HG02798 (cell line): ENCODE measurements at regions not wholly inside any gene's neighbourhood (a gene's known extent, or its start where the extent isn't known, plus 50 kb on each side); places are given as distances from the start of the nearest gene placed in this dataset.

ENCODE experiments used
- ATAC-seq: cut with Tn5 transposase; IDR thresholded peaks from one replicate; pipeline ENCODE4 v1.9.1; 2021; ENCODE audit warnings: mild to moderate bottlenecking; ENCODE audit not compliant: unreplicated experiment, poor library complexity

- no peak for ATAC-seq
Measured at GRCh38 chr1:98340511-98340910, 321.0 kb upstream of the SNX7 start.

- ATAC-seq: no peak
Measured at GRCh38 chr1:98336472-98337083, 324.9 kb upstream of the SNX7 start.

GRCh38 chr1:98333936-98334335, 327.6 kb upstream of the SNX7 start:
- no peak for ATAC-seq

GRCh38 chr1:98333406-98333805, 328.1 kb upstream of the SNX7 start:
- no peak for ATAC-seq

- ATAC-seq: no peak
Measured at GRCh38 chr1:98331718-98332311, 329.7 kb upstream of the SNX7 start.

- no peak for ATAC-seq
Measured at GRCh38 chr1:98331243-98331642, 330.3 kb upstream of the SNX7 start.

- no peak for ATAC-seq
Measured at GRCh38 chr1:98330224-98330623, 331.3 kb upstream of the SNX7 start.

GRCh38 chr1:98328855-98329254, 332.7 kb upstream of the SNX7 start:
- ATAC-seq: no peak

GRCh38 chr1:98327220-98327861, 334.2 kb upstream of the SNX7 start:
- ATAC-seq: no peak

- no peak for ATAC-seq
Measured at GRCh38 chr1:98325646-98326440, 335.7 kb upstream of the SNX7 start.

GRCh38 chr1:98323906-98324358, 337.6 kb upstream of the SNX7 start:
- ATAC-seq: no peak

- ATAC-seq: no peak
Measured at GRCh38 chr1:98323388-98323787, 338.1 kb upstream of the SNX7 start.

- no peak for ATAC-seq
Measured at GRCh38 chr1:98322966-98323365, 338.6 kb upstream of the SNX7 start.

- ATAC-seq: no peak
Measured at GRCh38 chr1:98322086-98322485, 339.4 kb upstream of the SNX7 start.

- ATAC-seq: no peak
Measured at GRCh38 chr1:98321191-98321590, 340.3 kb upstream of the SNX7 start.

- no peak for ATAC-seq
Measured at GRCh38 chr1:98316286-98316905, 345.1 kb upstream of the SNX7 start.

- no peak for ATAC-seq
Measured at GRCh38 chr1:98315309-98315708, 346.2 kb upstream of the SNX7 start.

- ATAC-seq: no peak
Measured at GRCh38 chr1:98314601-98315000, 346.9 kb upstream of the SNX7 start.

- no peak for ATAC-seq
Measured at GRCh38 chr1:98306517-98307089, 354.9 kb upstream of the SNX7 start.

- ATAC-seq: no peak
Measured at GRCh38 chr1:98305362-98305761, 356.2 kb upstream of the SNX7 start.
